ENCODE measurements at regions not wholly inside any gene's neighbourhood (a gene's known extent, or its start where the extent isn't known, plus 50 kb on each side); places are given as distances from the start of the nearest gene placed in this dataset.
"Not testable (repeated sequence)": the region's sequence is repeated elsewhere in the genome, so short reads cannot be mapped to it uniquely, and the experiment has no call there.

DNA sequence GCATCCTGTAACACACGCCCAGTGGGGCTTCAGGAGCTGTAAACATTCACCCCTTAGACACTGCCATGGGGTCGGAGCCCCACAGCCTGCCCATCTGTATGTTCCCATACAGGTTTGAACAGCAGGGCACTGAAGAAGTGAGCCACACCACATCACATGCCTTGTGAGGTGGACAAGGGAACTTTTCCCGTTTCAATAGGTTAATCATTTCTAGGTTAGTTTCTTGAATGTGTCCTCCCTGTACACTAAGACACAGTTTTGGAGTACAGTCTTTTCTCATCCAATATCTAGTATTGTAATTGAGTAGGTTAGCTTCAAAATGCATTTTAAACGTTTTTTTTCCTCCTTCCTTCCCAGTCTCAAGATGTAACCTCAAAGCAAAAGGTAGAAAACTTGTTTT, 700.2 kb upstream of the PCDH20 start:
- Histone ChIP-seq H3K4me3 (no peak overlapping the region), H3K27me3 (no peaks in the 10 kb centered on the region), H3K9me3 (no peaks in the 10 kb centered on the region), H3K36me3 (no peaks in the 10 kb centered on the region), H3K27ac (no peak overlapping the region), H3K4me1 (no peaks in the 10 kb centered on the region)
- DNase-seq (ENCODE audit: low spot score): no peak
- TF ChIP-seq, protein P1, sequence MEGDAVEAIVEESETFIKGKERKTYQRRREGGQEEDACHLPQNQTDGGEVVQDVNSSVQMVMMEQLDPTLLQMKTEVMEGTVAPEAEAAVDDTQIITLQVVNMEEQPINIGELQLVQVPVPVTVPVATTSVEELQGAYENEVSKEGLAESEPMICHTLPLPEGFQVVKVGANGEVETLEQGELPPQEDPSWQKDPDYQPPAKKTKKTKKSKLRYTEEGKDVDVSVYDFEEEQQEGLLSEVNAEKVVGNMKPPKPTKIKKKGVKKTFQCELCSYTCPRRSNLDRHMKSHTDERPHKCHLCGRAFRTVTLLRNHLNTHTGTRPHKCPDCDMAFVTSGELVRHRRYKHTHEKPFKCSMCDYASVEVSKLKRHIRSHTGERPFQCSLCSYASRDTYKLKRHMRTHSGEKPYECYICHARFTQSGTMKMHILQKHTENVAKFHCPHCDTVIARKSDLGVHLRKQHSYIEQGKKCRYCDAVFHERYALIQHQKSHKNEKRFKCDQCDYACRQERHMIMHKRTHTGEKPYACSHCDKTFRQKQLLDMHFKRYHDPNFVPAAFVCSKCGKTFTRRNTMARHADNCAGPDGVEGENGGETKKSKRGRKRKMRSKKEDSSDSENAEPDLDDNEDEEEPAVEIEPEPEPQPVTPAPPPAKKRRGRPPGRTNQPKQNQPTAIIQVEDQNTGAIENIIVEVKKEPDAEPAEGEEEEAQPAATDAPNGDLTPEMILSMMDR (IDR thresholded peaks at IDR 0.05): no peak

DNA sequence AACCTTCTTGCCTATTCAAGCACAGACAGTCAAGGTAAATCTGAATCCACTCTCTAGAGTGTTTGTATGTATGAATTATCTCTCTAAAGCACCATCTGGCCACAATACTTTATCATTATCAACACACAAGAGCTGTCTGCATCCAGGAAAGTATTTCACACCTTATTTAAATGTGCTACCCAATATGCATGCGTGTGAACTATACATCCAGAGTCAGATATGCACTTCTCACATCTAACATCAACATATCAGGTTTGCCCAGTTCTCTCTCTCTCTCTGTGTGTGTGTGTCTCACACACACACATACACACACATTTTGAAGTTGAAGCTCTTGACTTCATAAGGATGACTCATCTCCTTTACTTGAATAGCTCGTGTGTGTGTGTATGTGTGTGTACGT, 697.5 kb upstream of the PCDH20 start:
- H3K36me3 ChIP-seq: no peaks in the 10 kb centered on the region
- no peak overlapping the region for H3K4me3 ChIP-seq
- H3K27me3 ChIP-seq: no peaks in the 10 kb centered on the region
- no peak overlapping the region for H3K27ac ChIP-seq
- TF ChIP-seq, protein P1 (IDR thresholded peaks at IDR 0.05): no peak
- no peak for DNase-seq (ENCODE audit: low spot score)
- H3K9me3 ChIP-seq: no peaks in the 10 kb centered on the region
- no peaks in the 10 kb centered on the region for H3K4me1 ChIP-seq

DNA sequence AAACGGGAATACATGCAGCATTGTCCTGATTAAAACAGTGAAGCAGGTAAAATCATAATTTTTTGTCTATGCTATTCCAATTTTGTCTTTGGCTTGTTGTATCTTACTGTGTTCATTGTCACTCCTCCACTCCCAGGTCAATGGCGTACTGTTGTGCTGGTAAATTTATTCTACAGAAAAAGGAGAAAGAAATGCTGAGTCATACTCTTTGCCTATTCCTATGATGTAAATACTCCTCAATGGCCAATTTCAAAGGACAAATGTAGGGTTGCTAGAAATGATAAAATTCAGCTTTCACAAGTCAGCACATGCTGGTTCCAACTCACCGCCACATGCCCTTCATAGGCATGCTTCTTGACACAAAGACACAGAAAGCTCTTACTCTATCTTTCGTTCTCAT, 694.4 kb upstream of the PCDH20 start:
- no peak overlapping the region for H3K4me3 ChIP-seq
- DNase-seq (ENCODE audit: low spot score): no peak
- H3K4me1 ChIP-seq: no peaks in the 10 kb centered on the region
- no peaks in the 10 kb centered on the region for H3K27me3 ChIP-seq
- H3K36me3 ChIP-seq: no peaks in the 10 kb centered on the region
- TF ChIP-seq, protein P1 (IDR thresholded peaks at IDR 0.05): no peak
- H3K9me3 ChIP-seq: no peaks in the 10 kb centered on the region
- no peak overlapping the region for H3K27ac ChIP-seq

DNA sequence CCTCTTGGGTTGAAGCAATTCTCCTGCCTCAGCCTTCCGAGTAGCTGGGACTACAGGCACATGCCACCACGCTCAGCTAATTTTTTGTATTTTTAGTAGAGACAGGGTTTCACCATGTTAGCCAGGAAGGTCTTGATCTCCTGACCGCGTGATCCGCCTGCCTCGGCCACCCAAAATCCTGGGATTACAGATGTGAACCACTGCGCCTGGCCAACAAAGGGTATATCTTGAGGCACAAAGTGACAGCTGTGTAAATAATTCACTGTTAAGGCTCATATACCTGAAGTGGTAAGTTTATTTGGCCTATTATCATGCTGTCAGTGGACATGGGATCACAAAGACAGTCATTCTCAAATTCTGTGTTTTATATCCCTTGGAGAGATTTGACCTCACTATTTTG, 688.5 kb upstream of the PCDH20 start:
- H3K27ac ChIP-seq; H3K9me3 ChIP-seq; H3K4me3 ChIP-seq; DNase-seq (ENCODE audit: low spot score); H3K4me1 ChIP-seq; H3K27me3 ChIP-seq; H3K36me3 ChIP-seq: not testable (repeated sequence)

DNA sequence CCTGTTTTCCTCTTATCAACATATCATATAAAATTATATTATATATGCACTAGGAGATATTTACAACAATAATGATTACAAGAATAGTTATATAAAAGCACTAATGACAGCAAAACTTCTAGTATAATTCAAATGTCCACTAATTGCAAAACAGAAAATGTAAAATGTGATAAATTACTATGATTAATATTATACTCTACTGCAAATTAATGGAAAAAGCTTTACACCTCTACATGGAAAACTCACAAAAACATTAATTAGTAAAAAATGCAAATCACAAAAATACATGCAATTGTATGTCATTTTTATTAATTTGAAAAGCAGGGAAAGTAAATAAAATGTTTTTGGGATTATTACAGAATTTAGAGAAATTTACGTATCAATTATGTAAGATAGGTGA, 681.0 kb upstream of the PCDH20 start:
- H3K4me1 ChIP-seq: no peaks in the 10 kb centered on the region
- no peaks in the 10 kb centered on the region for H3K9me3 ChIP-seq
- H3K4me3 ChIP-seq: no peak overlapping the region
- DNase-seq (ENCODE audit: low spot score): no peak
- no peaks in the 10 kb centered on the region for H3K36me3 ChIP-seq
- no peak overlapping the region for H3K27ac ChIP-seq
- H3K27me3 ChIP-seq: no peaks in the 10 kb centered on the region
- TF ChIP-seq, protein P1 (IDR thresholded peaks at IDR 0.05): no peak

DNA sequence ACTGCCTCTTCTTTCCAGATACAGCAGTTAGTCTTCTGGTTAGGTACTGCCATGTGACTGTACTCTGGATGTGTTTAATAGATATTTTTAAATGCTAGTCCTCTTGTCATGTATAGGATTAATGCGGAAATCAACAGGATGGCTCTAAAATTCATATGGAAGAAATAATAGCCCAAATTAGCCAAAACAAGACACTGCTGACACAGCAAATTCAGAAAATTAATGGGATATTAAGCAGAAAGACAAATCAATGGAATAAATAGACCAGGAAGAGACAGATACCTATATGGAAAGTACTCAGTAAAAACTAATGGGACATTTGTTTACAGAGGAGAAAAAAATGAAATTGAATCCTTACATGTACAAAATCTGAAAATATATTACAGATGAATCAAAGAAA, 679.3 kb upstream of the PCDH20 start:
- TF ChIP-seq, protein P1 (IDR thresholded peaks at IDR 0.05): no peak

More for the DNA sequence above, 679.3 kb upstream of the PCDH20 start:
- H3K4me3 ChIP-seq: no peak overlapping the region
- H3K9me3 ChIP-seq: no peaks in the 10 kb centered on the region
- H3K27ac ChIP-seq: no peak overlapping the region
- DNase-seq (ENCODE audit: low spot score): no peak
- no peaks in the 10 kb centered on the region for H3K4me1 ChIP-seq
- no peaks in the 10 kb centered on the region for H3K36me3 ChIP-seq
- no peaks in the 10 kb centered on the region for H3K27me3 ChIP-seq
